ENCODE measurements at regions not wholly inside any gene's neighbourhood (a gene's known extent, or its start where the extent isn't known, plus 50 kb on each side); places are given as distances from the start of the nearest gene placed in this dataset.

- TF ChIP-seq CHD1 (IDR thresholded peaks at IDR 0.05; ENCODE audit: low read depth, low read length) (no peak), POU5F1 (IDR thresholded peaks at IDR 0.05; ENCODE audit: low read depth, low read length) (no peak), CBX5 (IDR thresholded peaks at IDR 0.05; ENCODE audit: low read depth, low read length) (no peak), KDM4A (IDR thresholded peaks at IDR 0.05; ENCODE audit: low read depth, low read length, severe bottlenecking) (no peak)
These were observed 199.5 kb downstream of the C9orf50 start (continued) for GRCh38 chr9:129421371-129421770.
